Smooth muscle cell (in vitro differentiated cells): ENCODE measurements at regions not wholly inside any gene's neighbourhood (a gene's known extent, or its start where the extent isn't known, plus 50 kb on each side); places are given as distances from the start of the nearest gene placed in this dataset.

Source experiments
- DNase-seq: peaks from one replicate; lab custom pipeline; 2025; ENCODE audit not compliant: unreplicated experiment; lab: John Stamatoyannopoulos, UW
- H2AFZ ChIP-seq: fragments of 200-600 bp; sonication (generic); 2 replicates; pipeline ENCODE4 v1.6.0; 2016; ENCODE audit warnings: antibody characterized with exemption, low read depth, mild to moderate bottlenecking
- H3F3A ChIP-seq: fragments of 200-600 bp; sonication (generic); 2 replicates; pipeline ENCODE4 v1.6.0; 2017; ENCODE audit warnings: antibody characterized with exemption, low read depth
- H3K27ac ChIP-seq: fragments of 200-600 bp; sonication (generic); 2 replicates; pipeline ENCODE4 v1.5.1; 2016; ENCODE audit warnings: low read depth, mild to moderate bottlenecking
- H3K27me3 ChIP-seq: fragments of 200-600 bp; sonication (generic); 2 replicates; pipeline ENCODE4 v1.6.1; 2016; ENCODE audit warnings: low read depth, mild to moderate bottlenecking
- H3K36me3 ChIP-seq: fragments of 200-600 bp; sonication (generic); 2 replicates; pipeline ENCODE4 v1.5.1; 2016; ENCODE audit warnings: low read depth
- H3K4me1 ChIP-seq: fragments of 200-600 bp; sonication (generic); 2 replicates; pipeline ENCODE4 v1.5.1; 2016; ENCODE audit warnings: low read depth
- H3K4me2 ChIP-seq: fragments of 200-600 bp; sonication (generic); 2 replicates; pipeline ENCODE4 v1.6.0; 2016; ENCODE audit warnings: mild to moderate bottlenecking
- H3K4me3 ChIP-seq: fragments of 200-600 bp; sonication (generic); 2 replicates; pipeline ENCODE4 v1.5.1; 2016; ENCODE audit warnings: mild to moderate bottlenecking
- H3K79me2 ChIP-seq: fragments of 200-600 bp; sonication (generic); 2 replicates; pipeline ENCODE4 v1.6.0; 2016; ENCODE audit warnings: low read depth, mild to moderate bottlenecking
- H3K9ac ChIP-seq: fragments of 200-600 bp; sonication (generic); 2 replicates; pipeline ENCODE4 v1.6.0; 2016; ENCODE audit warnings: low read depth
- H3K9me3 ChIP-seq: fragments of 200-600 bp; sonication (generic); replicated peaks from 2 replicates; pipeline ENCODE4 v1.5.1; 2016; ENCODE audit warnings: low read depth
- H4K20me1 ChIP-seq: fragments of 200-600 bp; sonication (generic); 2 replicates; pipeline ENCODE4 v1.6.0; 2016; ENCODE audit warnings: low read depth
- WGBS: methylation state at CpG from one replicate; pipeline ENCODE4 v1.1.7; 2016; ENCODE audit warnings: low lambda C conversion rate; 5-methylcytosine and 5-hydroxymethylcytosine counted together
- TF ChIP-seq, protein P1 (sequence below): fragments of 200-600 bp; sonication (generic); IDR thresholded peaks from 2 replicates; pipeline ENCODE4 v1.5.1; 2017; ENCODE audit warnings: borderline replicate concordance, mild to moderate bottlenecking, antibody characterized with exemption; ENCODE audit not compliant: insufficient read depth, poor library complexity, severe bottlenecking

- Histone ChIP-seq H2AFZ (no peak overlapping the region), H3K9me3 (peaks cover 9% of the 10 kb centered on the region), H3K9ac (no peak overlapping the region), H3K4me2 (no peak overlapping the region), H3K79me2 (no peaks in the 10 kb centered on the region), H3K4me1 (no peaks in the 10 kb centered on the region), H3K27ac (no peak overlapping the region), H3K27me3 (no peaks in the 10 kb centered on the region), H3K36me3 (peaks cover 4% of the 10 kb centered on the region), H4K20me1 (no peaks in the 10 kb centered on the region), H3F3A (no peaks in the 10 kb centered on the region), H3K4me3 (no peak overlapping the region)
- TF ChIP-seq, protein P1, sequence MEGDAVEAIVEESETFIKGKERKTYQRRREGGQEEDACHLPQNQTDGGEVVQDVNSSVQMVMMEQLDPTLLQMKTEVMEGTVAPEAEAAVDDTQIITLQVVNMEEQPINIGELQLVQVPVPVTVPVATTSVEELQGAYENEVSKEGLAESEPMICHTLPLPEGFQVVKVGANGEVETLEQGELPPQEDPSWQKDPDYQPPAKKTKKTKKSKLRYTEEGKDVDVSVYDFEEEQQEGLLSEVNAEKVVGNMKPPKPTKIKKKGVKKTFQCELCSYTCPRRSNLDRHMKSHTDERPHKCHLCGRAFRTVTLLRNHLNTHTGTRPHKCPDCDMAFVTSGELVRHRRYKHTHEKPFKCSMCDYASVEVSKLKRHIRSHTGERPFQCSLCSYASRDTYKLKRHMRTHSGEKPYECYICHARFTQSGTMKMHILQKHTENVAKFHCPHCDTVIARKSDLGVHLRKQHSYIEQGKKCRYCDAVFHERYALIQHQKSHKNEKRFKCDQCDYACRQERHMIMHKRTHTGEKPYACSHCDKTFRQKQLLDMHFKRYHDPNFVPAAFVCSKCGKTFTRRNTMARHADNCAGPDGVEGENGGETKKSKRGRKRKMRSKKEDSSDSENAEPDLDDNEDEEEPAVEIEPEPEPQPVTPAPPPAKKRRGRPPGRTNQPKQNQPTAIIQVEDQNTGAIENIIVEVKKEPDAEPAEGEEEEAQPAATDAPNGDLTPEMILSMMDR = no peak
- DNase-seq = no peak
- WGBS = 44% methylated on average over 2 of the region's 2 CpGs
These were observed 121.1 kb upstream of the ST6GALNAC5 start for GRCh38 chr1:76746206-76746605.

GRCh38 chr1:76754730-76755129 lies 112.5 kb upstream of the ST6GALNAC5 start:
- Histone ChIP-seq H3K36me3 (no peaks in the 10 kb centered on the region), H3K4me3 (no peak overlapping the region), H2AFZ (no peak overlapping the region), H3K27me3 (no peaks in the 10 kb centered on the region), H3F3A (no peaks in the 10 kb centered on the region), H3K9me3 (no peaks in the 10 kb centered on the region), H3K79me2 (no peaks in the 10 kb centered on the region), H3K9ac (no peak overlapping the region), H3K27ac (no peak overlapping the region), H3K4me1 (no peaks in the 10 kb centered on the region), H4K20me1 (no peaks in the 10 kb centered on the region), H3K4me2 (no peak overlapping the region)
- no peak for DNase-seq
- WGBS = 90% methylated on average over 1 of the region's 1 CpG
- TF ChIP-seq, protein P1 = no peak

- no peaks in the 10 kb centered on the region for H3K36me3 ChIP-seq
- no peaks in the 10 kb centered on the region for H3K79me2 ChIP-seq
- WGBS = 84% methylated on average over 5 of the region's 5 CpGs
- H3F3A ChIP-seq = no peaks in the 10 kb centered on the region
- H3K27me3 ChIP-seq = no peaks in the 10 kb centered on the region
- H4K20me1 ChIP-seq = no peaks in the 10 kb centered on the region
- H3K4me2 ChIP-seq = no peak overlapping the region
- no peak for DNase-seq
- TF ChIP-seq, protein P1 = no peak
- H3K27ac ChIP-seq = no peak overlapping the region
- H3K9me3 ChIP-seq = no peaks in the 10 kb centered on the region
- H3K4me1 ChIP-seq = no peaks in the 10 kb centered on the region
- H3K9ac ChIP-seq = no peak overlapping the region
- H3K4me3 ChIP-seq = no peak overlapping the region
- no peak overlapping the region for H2AFZ ChIP-seq
These were observed 108.0 kb upstream of the ST6GALNAC5 start for GRCh38 chr1:76759171-76759860.

DNA sequence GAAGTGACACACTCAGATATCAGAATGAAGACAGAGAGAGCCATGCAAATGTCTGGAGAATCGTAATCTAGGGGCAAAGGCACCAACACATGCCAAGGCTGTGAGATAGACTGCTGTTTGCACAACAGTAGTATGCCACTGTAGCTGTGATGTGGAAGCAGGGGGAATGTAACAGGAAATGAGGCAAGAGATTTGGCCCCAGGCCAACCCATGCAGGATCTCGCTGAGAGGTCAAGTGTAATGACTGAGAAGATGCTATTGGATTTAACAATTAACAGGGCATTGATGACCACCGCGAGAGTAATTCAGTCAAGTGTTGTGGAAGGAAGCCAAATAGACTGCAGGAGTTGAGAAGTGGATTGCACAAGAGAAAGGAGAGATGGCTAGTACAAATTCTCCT lies 107.3 kb upstream of the ST6GALNAC5 start:
- Histone ChIP-seq H3K9me3 (no peaks in the 10 kb centered on the region), H3K4me1 (no peaks in the 10 kb centered on the region), H3K36me3 (no peaks in the 10 kb centered on the region), H2AFZ (no peak overlapping the region), H3K27ac (no peak overlapping the region), H3K27me3 (no peaks in the 10 kb centered on the region), H3K4me3 (no peak overlapping the region), H3F3A (no peaks in the 10 kb centered on the region), H3K79me2 (no peaks in the 10 kb centered on the region), H3K9ac (no peak overlapping the region), H3K4me2 (no peak overlapping the region), H4K20me1 (no peaks in the 10 kb centered on the region)
- TF ChIP-seq, protein P1 = no peak
- DNase-seq = no peak
- 64% methylated on average over 4 of the region's 4 CpGs for WGBS
